H1 (cell line): ENCODE measurements at regions not wholly inside any gene's neighbourhood (a gene's known extent, or its start where the extent isn't known, plus 50 kb on each side); places are given as distances from the start of the nearest gene placed in this dataset.

Source experiments
- CTCF ChIA-PET: fragments of 300-600 bp; sonication (Branson Sonifier 250); formaldehyde crosslinking; loops from one replicate; lab custom pipeline; 2021; ENCODE audit not compliant: partially characterized antibody; lab: Charles Lee
- POLR2A ChIA-PET: fragments of 300-600 bp; sonication (Branson Sonifier 250); formaldehyde crosslinking; loops from one replicate; lab custom pipeline; 2021; ENCODE audit warnings: inconsistent platforms; ENCODE audit not compliant: partially characterized antibody; lab: Charles Lee
- DNase-seq, 2 experiments: peaks; one replicate each; pipeline versions ENCODE4 v3.0.0 to v3.0.0-alpha.2; 2010 to 2022; ENCODE audit warnings: low spot score in 2 of 2, low read depth in 1 of 2, mixed read lengths in 1 of 2
- FAIRE-seq: peaks from 2 replicates; lab custom pipeline; 2011; peaks lifted over from hg19 to GRCh38; lab: Jason Lieb, UNC
- H2AFZ ChIP-seq: 2 replicates; pipeline ENCODE4 v1.8.1; 2012; ENCODE audit warnings: low read length, inconsistent platforms
- H2AK5ac ChIP-seq: 2 replicates; pipeline ENCODE4 v1.6.1; 2013; ENCODE audit warnings: low read depth, low read length
- H2BK120ac ChIP-seq: replicated peaks from 2 replicates; pipeline ENCODE3; 2013; ENCODE audit warnings: low read depth, low read length, inconsistent platforms
- H2BK12ac ChIP-seq: 2 replicates; pipeline ENCODE4 v1.6.1; 2013; ENCODE audit warnings: low read depth, low read length
- H2BK15ac ChIP-seq: 2 replicates; pipeline ENCODE4 v1.6.1; 2013; ENCODE audit warnings: low read length
- H2BK20ac ChIP-seq: 2 replicates; pipeline ENCODE4 v1.6.1; 2013; ENCODE audit warnings: low read length
- H2BK5ac ChIP-seq: 2 replicates; pipeline ENCODE4 v1.6.1; 2013; ENCODE audit warnings: low read depth, low read length
- H3K14ac ChIP-seq: 2 replicates; pipeline ENCODE4 v1.6.1; 2013; ENCODE audit warnings: inconsistent platforms; ENCODE audit not compliant: insufficient read length
- H3K18ac ChIP-seq: 2 replicates; pipeline ENCODE4 v1.6.1; 2013; ENCODE audit warnings: low read length; ENCODE audit errors: extremely low read depth
- H3K23ac ChIP-seq: 2 replicates; pipeline ENCODE4 v1.6.1; 2013; ENCODE audit warnings: inconsistent platforms; ENCODE audit not compliant: insufficient read length
- H3K23me2 ChIP-seq: 2 replicates; pipeline ENCODE4 v1.6.1; 2013; ENCODE audit warnings: low read depth, low read length
- H3K27ac ChIP-seq: 2 replicates; pipeline ENCODE4 v1.6.1; 2011; ENCODE audit warnings: low read depth, low read length, inconsistent platforms
- H3K27me3 ChIP-seq, 4 experiments: replicated peaks in 1 of 4; 1 replicate in 1 of 4; 2 replicates in 3 of 4; pipeline versions ENCODE4 v1.6.1 to v1.8.1; 2011 to 2013; ENCODE audit warnings: low read length in 3 of 4, mild to moderate bottlenecking in 3 of 4, inconsistent platforms in 2 of 4, mixed read lengths in 2 of 4, moderate library complexity in 1 of 4; ENCODE audit not compliant: control insufficient read depth in 3 of 4, insufficient read depth in 3 of 4; ENCODE audit errors: extremely low read depth in 1 of 4
- H3K36me3 ChIP-seq, 4 experiments: 2 replicates each; pipeline versions ENCODE4 v1.6.1 to v1.8.1; 2011 to 2013; ENCODE audit warnings: mild to moderate bottlenecking in 4 of 4, low read length in 3 of 4, moderate library complexity in 2 of 4, control low read depth in 1 of 4, inconsistent platforms in 1 of 4; ENCODE audit not compliant: insufficient read depth in 4 of 4, control insufficient read depth in 2 of 4
- H3K4ac ChIP-seq: replicated peaks from 2 replicates; pipeline ENCODE3; 2013; ENCODE audit warnings: low read length, low read depth, mixed read lengths, inconsistent platforms; ENCODE audit not compliant: insufficient read length
- H3K4me1 ChIP-seq, 4 experiments: replicated peaks in 1 of 4; 1 replicate in 1 of 4; 2 replicates in 3 of 4; pipeline versions ENCODE4 v1.6.1 to v1.8.1; 2011 to 2013; ENCODE audit warnings: low read length in 3 of 4, inconsistent platforms in 2 of 4, mixed read lengths in 1 of 4; ENCODE audit not compliant: insufficient read depth in 4 of 4, control insufficient read depth in 3 of 4
- H3K4me2 ChIP-seq, 2 experiments: 2 replicates each; pipeline versions ENCODE4 v1.6.1 to v1.8.1; 2011 to 2013; ENCODE audit warnings: low read depth in 2 of 2, low read length in 2 of 2, control low read depth in 1 of 2, inconsistent platforms in 1 of 2, mild to moderate bottlenecking in 1 of 2; ENCODE audit not compliant: insufficient read depth in 1 of 2
- H3K4me3 ChIP-seq, 4 experiments: fragments of 200-600, 300-600 bp in 1 of 4; sonication (generic), shearing (Covaris generic), sonication (Bioruptor Twin) in 1 of 4; 2 replicates each; pipeline versions ENCODE4 v1.5.1 to v1.8.1; 2011 to 2016; ENCODE audit warnings: low read length in 4 of 4, low read depth in 3 of 4, control low read depth in 2 of 4, inconsistent platforms in 2 of 4, mild to moderate bottlenecking in 2 of 4, mixed read lengths in 1 of 4, moderate library complexity in 1 of 4; ENCODE audit not compliant: insufficient read depth in 2 of 4; ENCODE audit errors: extremely low read depth in 1 of 4
- H3K56ac ChIP-seq: replicated peaks from 2 replicates; pipeline ENCODE3; 2013; ENCODE audit warnings: low read depth, mild to moderate bottlenecking, mixed read lengths, low read length, inconsistent platforms; ENCODE audit not compliant: insufficient read length
- H3K79me1 ChIP-seq: 2 replicates; pipeline ENCODE4 v1.6.1; 2013; ENCODE audit warnings: low read depth, low read length, control low read depth
- H3K79me2 ChIP-seq, 2 experiments: 2 replicates each; pipeline versions ENCODE4 v1.6.1 to v1.8.1; 2012 to 2013; ENCODE audit warnings: low read length in 2 of 2, mild to moderate bottlenecking in 2 of 2, inconsistent platforms in 1 of 2; ENCODE audit not compliant: insufficient read depth in 2 of 2, control insufficient read depth in 1 of 2
- H3K9ac ChIP-seq, 4 experiments: replicated peaks in 1 of 4; 1 replicate in 1 of 4; 2 replicates in 3 of 4; pipeline versions ENCODE4 v1.6.1 to v1.8.1; 2011 to 2013; ENCODE audit warnings: low read depth in 3 of 4, low read length in 3 of 4, control low read depth in 2 of 4, mild to moderate bottlenecking in 2 of 4, moderate library complexity in 2 of 4, inconsistent platforms in 1 of 4; ENCODE audit errors: extremely low read depth in 1 of 4
- H3K9me3 ChIP-seq, 2 experiments: 2 replicates each; pipeline versions ENCODE4 v1.6.1 to v1.8.1; 2012 to 2013; ENCODE audit warnings: mild to moderate bottlenecking in 2 of 2, moderate library complexity in 2 of 2, control low read depth in 1 of 2, inconsistent platforms in 1 of 2, low read depth in 1 of 2, low read length in 1 of 2, mixed read lengths in 1 of 2; ENCODE audit not compliant: insufficient read depth in 2 of 2
- H4K20me1 ChIP-seq, 2 experiments: replicated peaks in 1 of 2; 2 replicates each; pipeline versions ENCODE3 to v1.8.1; 2011 to 2013; ENCODE audit warnings: inconsistent platforms in 2 of 2, low read length in 2 of 2, mild to moderate bottlenecking in 1 of 2; ENCODE audit not compliant: insufficient read depth in 2 of 2, control insufficient read depth in 1 of 2
- H4K5ac ChIP-seq: 2 replicates; pipeline ENCODE4 v1.6.1; 2013; ENCODE audit warnings: low read length, low read depth, mixed read lengths, inconsistent platforms; ENCODE audit not compliant: insufficient read length
- H4K8ac ChIP-seq: 2 replicates; pipeline ENCODE4 v1.8.0; 2013; ENCODE audit warnings: mild to moderate bottlenecking, moderate library complexity, low read length, inconsistent platforms; ENCODE audit not compliant: insufficient read depth; ENCODE audit errors: extremely low read depth
- H4K91ac ChIP-seq: replicated peaks from 2 replicates; pipeline ENCODE3; 2013; ENCODE audit warnings: low read length, mixed read lengths, inconsistent platforms; ENCODE audit not compliant: insufficient read length
- RBBP5 ChIP-seq: IDR thresholded peaks from 2 replicates; pipeline ENCODE4 v1.7.1; 2012; ENCODE audit warnings: low read depth, mild to moderate bottlenecking, inconsistent platforms, low read length, moderate library complexity, borderline replicate concordance
- TCF12 ChIP-seq: IDR thresholded peaks from 2 replicates; pipeline ENCODE4 v1.6.1; 2011; ENCODE audit warnings: low read depth, mild to moderate bottlenecking, low read length
- WGBS, 2 experiments: shearing (Covaris generic) in 1 of 2; methylation state at CpG; one replicate each; pipeline versions ENCODE4 v1.1.6 to v1.1.7; 2013 to 2015; ENCODE audit warnings: low lambda C conversion rate in 2 of 2, mixed read lengths in 2 of 2, inconsistent platforms in 1 of 2, low coverage in 1 of 2, missing lambda C conversion rate in 1 of 2; ENCODE audit not compliant: insufficient replicate concordance in 2 of 2, insufficient coverage in 1 of 2, insufficient read length in 1 of 2; ENCODE audit errors: extremely low coverage in 1 of 2, missing lambda C conversion rate in 1 of 2; 5-methylcytosine and 5-hydroxymethylcytosine counted together

DNA sequence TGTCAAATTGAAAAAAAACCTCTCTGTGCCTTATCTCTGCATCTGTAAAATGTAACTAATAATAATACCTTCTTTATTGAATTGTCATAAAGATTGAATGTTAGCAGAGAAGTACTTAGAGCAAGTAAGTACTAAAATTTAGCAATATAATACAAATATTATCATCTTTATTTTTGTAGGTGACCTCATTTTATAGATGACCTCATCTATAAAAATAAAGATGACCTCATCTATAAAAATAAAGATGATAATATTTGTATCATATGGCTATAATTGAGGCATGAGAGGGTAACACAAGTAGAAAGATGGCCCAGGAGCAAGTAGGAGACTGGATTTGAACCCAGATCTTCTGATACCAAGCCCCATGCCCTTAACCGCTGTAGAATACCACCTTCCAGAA is 193.2 kb upstream of the FOXD3 start:
- H3K4me2 ChIP-seq = no peak overlapping the region
- no peak overlapping the region for H3K18ac ChIP-seq
- H2BK20ac ChIP-seq = no peak overlapping the region
- no peaks in the 10 kb centered on the region for H3K27me3 ChIP-seq
- H3K23me2 ChIP-seq = no peaks in the 10 kb centered on the region
- no peaks in the 10 kb centered on the region for H3K4me1 ChIP-seq
- H3K9me3 ChIP-seq = no peaks in the 10 kb centered on the region
- H3K23ac ChIP-seq = no peak overlapping the region
- no peak overlapping the region for H3K4me3 ChIP-seq
- H3K36me3 ChIP-seq = no peaks in the 10 kb centered on the region
- H3K4ac ChIP-seq = no peak overlapping the region
- H3K79me2 ChIP-seq = no peaks in the 10 kb centered on the region
- H3K14ac ChIP-seq = no peak overlapping the region
- ChIA-PET CTCF (no interaction called here), POLR2A (no interaction called here)
- H3K9ac ChIP-seq = no peak overlapping the region
- H3K27ac ChIP-seq = no peak overlapping the region
- H4K8ac ChIP-seq = no peak overlapping the region
- no peak overlapping the region for H2AK5ac ChIP-seq
- 95% methylated on average over 1 of the region's 1 CpG; no CpG with 5 or more reads in 1 of the 2 experiments for WGBS, 2 experiments
- TF ChIP-seq RBBP5 = no peak
- TF ChIP-seq TCF12 = no peak
- DNase-seq (no peak), FAIRE-seq (no peak)
- no peak overlapping the region for H4K5ac ChIP-seq
- no peak overlapping the region for H2BK15ac ChIP-seq
- no peak overlapping the region for H2AFZ ChIP-seq
- no peak overlapping the region for H2BK120ac ChIP-seq
- no peak overlapping the region for H2BK5ac ChIP-seq
- H4K20me1 ChIP-seq = no peaks in the 10 kb centered on the region
- H3K79me1 ChIP-seq = no peaks in the 10 kb centered on the region
- H3K56ac ChIP-seq = no peak overlapping the region
- no peak overlapping the region for H2BK12ac ChIP-seq
- no peak overlapping the region for H4K91ac ChIP-seq
